H1 (cell line): ENCODE measurements at regions not wholly inside any gene's neighbourhood (a gene's known extent, or its start where the extent isn't known, plus 50 kb on each side); places are given as distances from the start of the nearest gene placed in this dataset.

Experiments used
- CTCF ChIA-PET: fragments of 300-600 bp; sonication (Branson Sonifier 250); formaldehyde crosslinking; loops from one replicate; lab custom pipeline; 2021; ENCODE audit not compliant: partially characterized antibody; lab: Charles Lee
- POLR2A ChIA-PET: fragments of 300-600 bp; sonication (Branson Sonifier 250); formaldehyde crosslinking; loops from one replicate; lab custom pipeline; 2021; ENCODE audit warnings: inconsistent platforms; ENCODE audit not compliant: partially characterized antibody; lab: Charles Lee
- DNase-seq, 2 experiments: peaks; one replicate each; pipeline versions ENCODE4 v3.0.0 to v3.0.0-alpha.2; 2010 to 2022; ENCODE audit warnings: low spot score in 2 of 2, low read depth in 1 of 2, mixed read lengths in 1 of 2
- FAIRE-seq: peaks from 2 replicates; lab custom pipeline; 2011; peaks lifted over from hg19 to GRCh38; lab: Jason Lieb, UNC
- H2AFZ ChIP-seq: 2 replicates; pipeline ENCODE4 v1.8.1; 2012; ENCODE audit warnings: low read length, inconsistent platforms
- H2AK5ac ChIP-seq: 2 replicates; pipeline ENCODE4 v1.6.1; 2013; ENCODE audit warnings: low read depth, low read length
- H2BK120ac ChIP-seq: replicated peaks from 2 replicates; pipeline ENCODE3; 2013; ENCODE audit warnings: low read depth, low read length, inconsistent platforms
- H2BK12ac ChIP-seq: 2 replicates; pipeline ENCODE4 v1.6.1; 2013; ENCODE audit warnings: low read depth, low read length
- H2BK15ac ChIP-seq: 2 replicates; pipeline ENCODE4 v1.6.1; 2013; ENCODE audit warnings: low read length
- H2BK20ac ChIP-seq: 2 replicates; pipeline ENCODE4 v1.6.1; 2013; ENCODE audit warnings: low read length
- H2BK5ac ChIP-seq: 2 replicates; pipeline ENCODE4 v1.6.1; 2013; ENCODE audit warnings: low read depth, low read length
- H3K14ac ChIP-seq: 2 replicates; pipeline ENCODE4 v1.6.1; 2013; ENCODE audit warnings: inconsistent platforms; ENCODE audit not compliant: insufficient read length
- H3K18ac ChIP-seq: 2 replicates; pipeline ENCODE4 v1.6.1; 2013; ENCODE audit warnings: low read length; ENCODE audit errors: extremely low read depth
- H3K23ac ChIP-seq: 2 replicates; pipeline ENCODE4 v1.6.1; 2013; ENCODE audit warnings: inconsistent platforms; ENCODE audit not compliant: insufficient read length
- H3K23me2 ChIP-seq: 2 replicates; pipeline ENCODE4 v1.6.1; 2013; ENCODE audit warnings: low read depth, low read length
- H3K27ac ChIP-seq: 2 replicates; pipeline ENCODE4 v1.6.1; 2011; ENCODE audit warnings: low read depth, low read length, inconsistent platforms
- H3K27me3 ChIP-seq, 4 experiments: replicated peaks in 1 of 4; 1 replicate in 1 of 4; 2 replicates in 3 of 4; pipeline versions ENCODE4 v1.6.1 to v1.8.1; 2011 to 2013; ENCODE audit warnings: low read length in 3 of 4, mild to moderate bottlenecking in 3 of 4, inconsistent platforms in 2 of 4, mixed read lengths in 2 of 4, moderate library complexity in 1 of 4; ENCODE audit not compliant: control insufficient read depth in 3 of 4, insufficient read depth in 3 of 4; ENCODE audit errors: extremely low read depth in 1 of 4
- H3K36me3 ChIP-seq, 4 experiments: 2 replicates each; pipeline versions ENCODE4 v1.6.1 to v1.8.1; 2011 to 2013; ENCODE audit warnings: mild to moderate bottlenecking in 4 of 4, low read length in 3 of 4, moderate library complexity in 2 of 4, control low read depth in 1 of 4, inconsistent platforms in 1 of 4; ENCODE audit not compliant: insufficient read depth in 4 of 4, control insufficient read depth in 2 of 4
- H3K4ac ChIP-seq: replicated peaks from 2 replicates; pipeline ENCODE3; 2013; ENCODE audit warnings: low read length, low read depth, mixed read lengths, inconsistent platforms; ENCODE audit not compliant: insufficient read length
- H3K4me1 ChIP-seq, 4 experiments: replicated peaks in 1 of 4; 1 replicate in 1 of 4; 2 replicates in 3 of 4; pipeline versions ENCODE4 v1.6.1 to v1.8.1; 2011 to 2013; ENCODE audit warnings: low read length in 3 of 4, inconsistent platforms in 2 of 4, mixed read lengths in 1 of 4; ENCODE audit not compliant: insufficient read depth in 4 of 4, control insufficient read depth in 3 of 4
- H3K4me2 ChIP-seq, 2 experiments: 2 replicates each; pipeline versions ENCODE4 v1.6.1 to v1.8.1; 2011 to 2013; ENCODE audit warnings: low read depth in 2 of 2, low read length in 2 of 2, control low read depth in 1 of 2, inconsistent platforms in 1 of 2, mild to moderate bottlenecking in 1 of 2; ENCODE audit not compliant: insufficient read depth in 1 of 2
- H3K4me3 ChIP-seq, 4 experiments: fragments of 200-600, 300-600 bp in 1 of 4; sonication (generic), shearing (Covaris generic), sonication (Bioruptor Twin) in 1 of 4; 2 replicates each; pipeline versions ENCODE4 v1.5.1 to v1.8.1; 2011 to 2016; ENCODE audit warnings: low read length in 4 of 4, low read depth in 3 of 4, control low read depth in 2 of 4, inconsistent platforms in 2 of 4, mild to moderate bottlenecking in 2 of 4, mixed read lengths in 1 of 4, moderate library complexity in 1 of 4; ENCODE audit not compliant: insufficient read depth in 2 of 4; ENCODE audit errors: extremely low read depth in 1 of 4
- H3K56ac ChIP-seq: replicated peaks from 2 replicates; pipeline ENCODE3; 2013; ENCODE audit warnings: low read depth, mild to moderate bottlenecking, mixed read lengths, low read length, inconsistent platforms; ENCODE audit not compliant: insufficient read length
- H3K79me1 ChIP-seq: 2 replicates; pipeline ENCODE4 v1.6.1; 2013; ENCODE audit warnings: low read depth, low read length, control low read depth
- H3K79me2 ChIP-seq, 2 experiments: 2 replicates each; pipeline versions ENCODE4 v1.6.1 to v1.8.1; 2012 to 2013; ENCODE audit warnings: low read length in 2 of 2, mild to moderate bottlenecking in 2 of 2, inconsistent platforms in 1 of 2; ENCODE audit not compliant: insufficient read depth in 2 of 2, control insufficient read depth in 1 of 2
- H3K9ac ChIP-seq, 4 experiments: replicated peaks in 1 of 4; 1 replicate in 1 of 4; 2 replicates in 3 of 4; pipeline versions ENCODE4 v1.6.1 to v1.8.1; 2011 to 2013; ENCODE audit warnings: low read depth in 3 of 4, low read length in 3 of 4, control low read depth in 2 of 4, mild to moderate bottlenecking in 2 of 4, moderate library complexity in 2 of 4, inconsistent platforms in 1 of 4; ENCODE audit errors: extremely low read depth in 1 of 4
- H3K9me3 ChIP-seq, 2 experiments: 2 replicates each; pipeline versions ENCODE4 v1.6.1 to v1.8.1; 2012 to 2013; ENCODE audit warnings: mild to moderate bottlenecking in 2 of 2, moderate library complexity in 2 of 2, control low read depth in 1 of 2, inconsistent platforms in 1 of 2, low read depth in 1 of 2, low read length in 1 of 2, mixed read lengths in 1 of 2; ENCODE audit not compliant: insufficient read depth in 2 of 2
- H4K20me1 ChIP-seq, 2 experiments: replicated peaks in 1 of 2; 2 replicates each; pipeline versions ENCODE3 to v1.8.1; 2011 to 2013; ENCODE audit warnings: inconsistent platforms in 2 of 2, low read length in 2 of 2, mild to moderate bottlenecking in 1 of 2; ENCODE audit not compliant: insufficient read depth in 2 of 2, control insufficient read depth in 1 of 2
- H4K5ac ChIP-seq: 2 replicates; pipeline ENCODE4 v1.6.1; 2013; ENCODE audit warnings: low read length, low read depth, mixed read lengths, inconsistent platforms; ENCODE audit not compliant: insufficient read length
- H4K8ac ChIP-seq: 2 replicates; pipeline ENCODE4 v1.8.0; 2013; ENCODE audit warnings: mild to moderate bottlenecking, moderate library complexity, low read length, inconsistent platforms; ENCODE audit not compliant: insufficient read depth; ENCODE audit errors: extremely low read depth
- H4K91ac ChIP-seq: replicated peaks from 2 replicates; pipeline ENCODE3; 2013; ENCODE audit warnings: low read length, mixed read lengths, inconsistent platforms; ENCODE audit not compliant: insufficient read length
- BCL11A ChIP-seq, 2 experiments: IDR thresholded peaks; one replicate each; pipeline ENCODE4 v1.6.1; 2011; ENCODE audit warnings: low read depth in 2 of 2, low read length in 2 of 2, mild to moderate bottlenecking in 2 of 2
- CHD2 ChIP-seq: IDR thresholded peaks from 2 replicates; pipeline ENCODE4 v1.6.1; 2012; ENCODE audit warnings: low read length, improper control_type of control experiment
- EGR1 ChIP-seq: IDR thresholded peaks from 2 replicates; pipeline ENCODE4 v1.6.1; 2011; ENCODE audit warnings: low read depth, low read length, borderline replicate concordance
- EP300 ChIP-seq, 2 experiments: IDR thresholded peaks; 1 replicate in 1 of 2; 2 replicates in 1 of 2; pipeline ENCODE4 v1.6.1; 2011 to 2012; ENCODE audit warnings: low read depth in 2 of 2, low read length in 2 of 2, mild to moderate bottlenecking in 2 of 2, borderline replicate concordance in 1 of 2, inconsistent platforms in 1 of 2, moderate library complexity in 1 of 2
- GTF2F1 ChIP-seq: IDR thresholded peaks from 2 replicates; pipeline ENCODE4 v1.6.1; 2012; ENCODE audit warnings: low read depth, low read length, improper control_type of control experiment, borderline replicate concordance
- HDAC2 ChIP-seq, 2 experiments: fragments of 300-600 bp in 1 of 2; sonication (generic) in 1 of 2; IDR thresholded peaks; 2 replicates each; pipeline ENCODE4 v1.6.1; 2011 to 2012; ENCODE audit warnings: low read depth in 2 of 2, low read length in 2 of 2, mild to moderate bottlenecking in 2 of 2, moderate library complexity in 2 of 2, borderline replicate concordance in 1 of 2, inconsistent platforms in 1 of 2
- SAP30 ChIP-seq: fragments of 300-600 bp; sonication (generic); IDR thresholded peaks from 2 replicates; pipeline ENCODE4 v1.7.1; 2012; ENCODE audit warnings: low read length, moderate library complexity, mild to moderate bottlenecking, inconsistent platforms; ENCODE audit not compliant: insufficient read depth, insufficient replicate concordance
- SIX5 ChIP-seq: IDR thresholded peaks from 2 replicates; pipeline ENCODE4 v1.6.1; 2011; ENCODE audit warnings: mild to moderate bottlenecking, low read depth, low read length
- SP4 ChIP-seq: IDR thresholded peaks from 2 replicates; pipeline ENCODE4 v1.6.1; 2012; ENCODE audit warnings: low read length, inconsistent platforms
- WGBS, 2 experiments: shearing (Covaris generic) in 1 of 2; methylation state at CpG; one replicate each; pipeline versions ENCODE4 v1.1.6 to v1.1.7; 2013 to 2015; ENCODE audit warnings: low lambda C conversion rate in 2 of 2, mixed read lengths in 2 of 2, inconsistent platforms in 1 of 2, low coverage in 1 of 2, missing lambda C conversion rate in 1 of 2; ENCODE audit not compliant: insufficient replicate concordance in 2 of 2, insufficient coverage in 1 of 2, insufficient read length in 1 of 2; ENCODE audit errors: extremely low coverage in 1 of 2, missing lambda C conversion rate in 1 of 2; 5-methylcytosine and 5-hydroxymethylcytosine counted together
- TF ChIP-seq, protein P1 (sequence below): IDR thresholded peaks from 2 replicates; pipeline ENCODE4 v1.6.1; 2012; ENCODE audit warnings: low read length, inconsistent platforms
- TF ChIP-seq, protein P2 (sequence below): IDR thresholded peaks from 2 replicates; pipeline ENCODE4 v1.6.1; 2012; ENCODE audit warnings: inconsistent platforms

DNA sequence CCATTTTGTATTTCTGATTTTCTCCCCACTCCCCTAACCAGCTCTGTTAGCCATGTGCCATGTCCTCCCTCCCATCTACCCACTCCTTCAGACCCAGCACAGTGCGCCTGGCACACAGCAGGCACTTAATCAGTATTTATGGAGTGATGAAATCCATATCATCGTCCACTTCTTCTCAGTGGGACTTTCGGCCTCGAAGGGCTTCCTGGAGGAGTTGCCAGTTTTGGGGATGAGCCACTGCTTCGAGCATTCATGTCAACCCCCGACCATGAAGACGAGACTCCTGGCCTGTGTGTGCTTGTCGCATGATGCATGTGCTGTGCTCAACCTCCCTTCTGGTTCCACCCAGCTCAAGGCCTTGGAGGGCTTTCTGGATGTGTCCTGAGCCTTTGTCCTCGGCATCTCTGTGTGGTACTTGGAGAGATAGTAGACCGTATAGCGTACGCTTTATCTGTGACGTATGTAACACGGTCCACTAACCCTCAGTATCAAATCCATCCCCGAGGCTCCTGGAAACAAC, 119.5 kb upstream of the RTL1 start:
- no peaks in the 10 kb centered on the region for H3K79me2 ChIP-seq
- no peak overlapping the region for H4K8ac ChIP-seq
- H3K79me1 ChIP-seq, result no peaks in the 10 kb centered on the region
- no peak overlapping the region for H3K4me2 ChIP-seq
- no peak overlapping the region for H3K56ac ChIP-seq
- H3K27me3 ChIP-seq, result no peaks in the 10 kb centered on the region
- H3K4me3 ChIP-seq, result no peak overlapping the region
- no peak overlapping the region for H2AK5ac ChIP-seq
- no peak overlapping the region for H2BK5ac ChIP-seq
- no peak overlapping the region for H2BK20ac ChIP-seq
- no peak overlapping the region for H2BK12ac ChIP-seq
- no peak for FAIRE-seq
- H3K36me3 ChIP-seq, result no peaks in the 10 kb centered on the region
- peaks cover 11% of the 10 kb centered on the region; the same call in 1 of the 2 replicates for H3K23me2 ChIP-seq
- H3K14ac ChIP-seq, result no peak overlapping the region
- no peak overlapping the region for H3K23ac ChIP-seq
- no peaks in the 10 kb centered on the region for H3K4me1 ChIP-seq
- no peak for DNase-seq
- no peak overlapping the region for H3K27ac ChIP-seq
- POLR2A ChIA-PET, result no interaction called here
- H4K91ac ChIP-seq, result no peak overlapping the region
- no peak overlapping the region for H4K5ac ChIP-seq
- no peak overlapping the region for H3K18ac ChIP-seq
- H3K4ac ChIP-seq, result no peak overlapping the region
- no peaks in the 10 kb centered on the region for H4K20me1 ChIP-seq
- CTCF ChIA-PET, result no interaction called here
- no peak overlapping the region for H2BK120ac ChIP-seq
- no peak overlapping the region for H3K9ac ChIP-seq
- no peak overlapping the region for H2BK15ac ChIP-seq
- no peak overlapping the region for H2AFZ ChIP-seq
- H3K9me3 ChIP-seq, result peaks cover 13 to 24% of the 10 kb centered on the region in 2 experiments; a peak in 2 of 4 replicates
- WGBS, 2 experiments, result 91% methylated on average over 15 of the region's 15 CpGs; no CpG with 5 or more reads in 1 of the 2 experiments
- TF ChIP-seq BCL11A (IDR thresholded peaks at IDR 0.05; ENCODE audit: low read depth in 2 of 2, low read length in 2 of 2), result no peak
- TF ChIP-seq GTF2F1, result no peak
- no peak for TF ChIP-seq EP300 (IDR thresholded peaks at IDR 0.05; ENCODE audit: borderline replicate concordance in 1 of 2, low read depth in 2 of 2, low read length in 2 of 2)
- TF ChIP-seq CHD2, result no peak
- TF ChIP-seq SAP30, result no peak
- TF ChIP-seq EGR1, result no peak
- TF ChIP-seq, protein P1, sequence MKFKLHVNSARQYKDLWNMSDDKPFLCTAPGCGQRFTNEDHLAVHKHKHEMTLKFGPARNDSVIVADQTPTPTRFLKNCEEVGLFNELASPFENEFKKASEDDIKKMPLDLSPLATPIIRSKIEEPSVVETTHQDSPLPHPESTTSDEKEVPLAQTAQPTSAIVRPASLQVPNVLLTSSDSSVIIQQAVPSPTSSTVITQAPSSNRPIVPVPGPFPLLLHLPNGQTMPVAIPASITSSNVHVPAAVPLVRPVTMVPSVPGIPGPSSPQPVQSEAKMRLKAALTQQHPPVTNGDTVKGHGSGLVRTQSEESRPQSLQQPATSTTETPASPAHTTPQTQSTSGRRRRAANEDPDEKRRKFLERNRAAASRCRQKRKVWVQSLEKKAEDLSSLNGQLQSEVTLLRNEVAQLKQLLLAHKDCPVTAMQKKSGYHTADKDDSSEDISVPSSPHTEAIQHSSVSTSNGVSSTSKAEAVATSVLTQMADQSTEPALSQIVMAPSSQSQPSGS, result no peak
- no peak for TF ChIP-seq SIX5
- TF ChIP-seq, protein P2, sequence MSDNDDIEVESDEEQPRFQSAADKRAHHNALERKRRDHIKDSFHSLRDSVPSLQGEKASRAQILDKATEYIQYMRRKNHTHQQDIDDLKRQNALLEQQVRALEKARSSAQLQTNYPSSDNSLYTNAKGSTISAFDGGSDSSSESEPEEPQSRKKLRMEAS, result no peak
- TF ChIP-seq HDAC2 (IDR thresholded peaks at IDR 0.05; ENCODE audit: borderline replicate concordance in 1 of 2, low read depth in 2 of 2, low read length in 2 of 2), result no peak
- no peak for TF ChIP-seq SP4
